Osteoblast (primary cell): ENCODE measurements at regions not wholly inside any gene's neighbourhood (a gene's known extent, or its start where the extent isn't known, plus 50 kb on each side); places are given as distances from the start of the nearest gene placed in this dataset.

Experiments
- DNase-seq: peaks from one replicate; pipeline ENCODE4 v3.0.0; 2011; ENCODE audit warnings: low spot score, mixed read lengths; ENCODE audit not compliant: insufficient read length; ENCODE audit errors: missing footprints
- H2AFZ ChIP-seq: 2 replicates; pipeline ENCODE4 v1.6.0; 2011; ENCODE audit warnings: mild to moderate bottlenecking, low read length
- H3K27ac ChIP-seq: 2 replicates; pipeline ENCODE4 v1.5.1; 2011; ENCODE audit warnings: mild to moderate bottlenecking, low read depth, low read length, moderate library complexity
- H3K27me3 ChIP-seq: 2 replicates; pipeline ENCODE4 v1.6.0; 2012; ENCODE audit warnings: mild to moderate bottlenecking, control low read depth, inconsistent platforms, low read length, moderate library complexity; ENCODE audit not compliant: insufficient read depth
- H3K36me3 ChIP-seq: 2 replicates; pipeline ENCODE4 v1.5.1; 2011; ENCODE audit warnings: mild to moderate bottlenecking, low read length, control low read depth, moderate library complexity; ENCODE audit not compliant: insufficient read depth
- H3K4me1 ChIP-seq: 2 replicates; pipeline ENCODE4 v1.5.1; 2011; ENCODE audit warnings: mild to moderate bottlenecking, low read length, control low read depth, moderate library complexity; ENCODE audit not compliant: insufficient read depth
- H3K4me2 ChIP-seq: 2 replicates; pipeline ENCODE4 v1.6.0; 2011; ENCODE audit warnings: mild to moderate bottlenecking, low read length; ENCODE audit not compliant: insufficient read depth
- H3K4me3 ChIP-seq: fragments of 200-600 bp; sonication (generic); 3 replicates; pipeline ENCODE4 v1.5.1; 2012; ENCODE audit warnings: mild to moderate bottlenecking, low read length, inconsistent platforms; ENCODE audit not compliant: insufficient read depth
- H3K79me2 ChIP-seq: 2 replicates; pipeline ENCODE4 v1.6.0; 2012; ENCODE audit warnings: mild to moderate bottlenecking, low read length, control low read depth, inconsistent platforms; ENCODE audit not compliant: insufficient read depth
- H3K9me3 ChIP-seq: 2 replicates; pipeline ENCODE4 v1.5.1; 2011; ENCODE audit warnings: low read depth, low read length, control low read depth
- H4K20me1 ChIP-seq: 2 replicates; pipeline ENCODE4 v1.6.0; 2012; ENCODE audit warnings: mild to moderate bottlenecking, low read length, control low read depth; ENCODE audit not compliant: insufficient read depth
- CTCF ChIP-seq: IDR thresholded peaks from 2 replicates; pipeline ENCODE4 v1.5.1; 2011; ENCODE audit warnings: mild to moderate bottlenecking, low read depth, low read length, moderate library complexity; ENCODE audit errors: extremely low read depth

GRCh38 chr11:109597336-109597735, 175.3 kb downstream of the C11orf87 start:
- no peak overlapping the region for H3K4me2 ChIP-seq
- DNase-seq: no peak
- no peaks in the 10 kb centered on the region for H3K36me3 ChIP-seq
- H3K79me2 ChIP-seq: no peaks in the 10 kb centered on the region
- no peaks in the 10 kb centered on the region for H3K9me3 ChIP-seq
- H4K20me1 ChIP-seq: no peaks in the 10 kb centered on the region
- H3K27me3 ChIP-seq: peaks cover 8% of the 10 kb centered on the region
- no peak overlapping the region for H3K27ac ChIP-seq
- no peak overlapping the region for H2AFZ ChIP-seq
- no peak overlapping the region for H3K4me3 ChIP-seq
- TF ChIP-seq CTCF: no peak
- no peaks in the 10 kb centered on the region for H3K4me1 ChIP-seq

DNA sequence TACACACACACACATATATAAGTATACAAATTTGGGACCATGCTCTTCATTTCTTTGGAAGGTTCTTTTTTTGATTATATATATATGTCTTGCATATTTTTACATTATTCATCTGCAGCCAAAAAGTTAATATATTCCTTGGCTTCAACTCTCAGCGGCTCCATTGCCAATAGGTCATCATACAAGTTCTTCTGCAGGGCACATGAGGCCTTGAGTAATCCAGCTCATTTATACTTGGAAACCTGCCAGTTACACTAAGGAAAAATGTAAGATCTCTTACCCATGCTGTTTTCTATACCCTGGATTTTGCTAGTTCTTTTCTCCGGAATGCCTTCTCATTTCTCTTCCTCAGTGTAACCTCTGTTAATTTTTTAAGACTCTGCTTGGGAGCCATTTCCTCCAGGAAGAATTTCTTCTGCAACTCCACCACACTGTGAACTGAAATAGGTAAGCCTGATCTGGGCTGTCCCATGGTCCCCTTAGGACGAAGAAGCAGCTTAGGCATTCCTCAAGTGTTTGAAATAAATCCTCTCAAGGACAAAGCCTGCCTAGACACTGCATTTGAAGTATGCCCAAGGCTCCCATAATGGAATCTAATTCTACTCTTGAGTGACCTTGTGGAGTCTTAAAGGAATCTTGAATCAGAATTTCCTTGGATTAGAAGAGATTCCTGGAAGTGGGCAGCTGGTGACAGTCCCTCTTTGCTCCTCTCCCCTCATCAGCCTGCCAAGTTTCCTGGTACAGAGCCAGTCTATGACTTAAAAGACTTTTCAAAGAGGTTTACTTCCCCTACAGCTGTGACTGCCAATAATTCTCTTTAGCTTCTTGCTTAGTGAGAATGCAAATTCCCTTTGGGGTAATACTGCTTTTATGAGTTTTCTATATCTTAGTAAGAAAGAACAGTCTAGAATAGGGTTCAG, 182.8 kb downstream of the C11orf87 start:
- Histone ChIP-seq H4K20me1 (no peaks in the 10 kb centered on the region), H3K4me2 (no peak overlapping the region), H3K4me1 (no peaks in the 10 kb centered on the region), H3K9me3 (no peaks in the 10 kb centered on the region), H2AFZ (no peak overlapping the region), H3K4me3 (no peak overlapping the region), H3K36me3 (no peaks in the 10 kb centered on the region), H3K27ac (no peak overlapping the region), H3K27me3 (no peaks in the 10 kb centered on the region), H3K79me2 (no peaks in the 10 kb centered on the region)
- no peak for TF ChIP-seq CTCF
- no peak for DNase-seq

DNA sequence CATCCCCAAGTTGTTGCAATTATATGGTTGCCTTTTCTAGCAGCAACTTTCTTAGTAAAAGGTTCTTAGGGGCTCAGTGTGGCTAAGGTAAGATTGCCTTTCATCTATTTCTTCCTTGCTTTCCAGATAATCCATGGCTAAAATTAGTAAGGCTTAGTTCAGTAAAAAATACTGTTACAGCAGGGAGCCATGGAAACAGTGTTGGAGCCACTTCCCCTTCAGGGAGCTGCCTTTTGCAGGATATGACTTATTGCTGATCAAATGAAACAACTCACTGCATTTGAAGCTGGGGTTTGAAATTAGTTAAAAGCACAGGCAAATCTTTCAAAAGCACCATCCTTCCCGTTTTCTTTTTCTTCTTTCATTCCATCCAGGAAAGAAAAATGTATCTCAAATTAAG, 184.3 kb downstream of the C11orf87 start:
- Histone ChIP-seq H3K27ac (no peak overlapping the region), H3K9me3 (no peaks in the 10 kb centered on the region), H3K4me2 (no peak overlapping the region), H3K27me3 (no peaks in the 10 kb centered on the region), H2AFZ (no peak overlapping the region), H3K4me3 (no peak overlapping the region), H4K20me1 (no peaks in the 10 kb centered on the region), H3K36me3 (no peaks in the 10 kb centered on the region), H3K79me2 (no peaks in the 10 kb centered on the region), H3K4me1 (no peaks in the 10 kb centered on the region)
- no peak for DNase-seq
- TF ChIP-seq CTCF: no peak

- no peak for TF ChIP-seq CTCF
- H3K79me2 ChIP-seq: no peaks in the 10 kb centered on the region
- H3K27me3 ChIP-seq: no peaks in the 10 kb centered on the region
- H3K4me3 ChIP-seq: no peak overlapping the region
- DNase-seq: no peak
- H3K9me3 ChIP-seq: no peaks in the 10 kb centered on the region
- H3K36me3 ChIP-seq: no peaks in the 10 kb centered on the region
- H3K27ac ChIP-seq: no peak overlapping the region
- no peak overlapping the region for H3K4me2 ChIP-seq
- H2AFZ ChIP-seq: no peak overlapping the region
- no peaks in the 10 kb centered on the region for H3K4me1 ChIP-seq
- H4K20me1 ChIP-seq: no peaks in the 10 kb centered on the region
Measured at GRCh38 chr11:109609454-109610185, 187.6 kb downstream of the C11orf87 start.
